ENCODE measurements at regions not wholly inside any gene's neighbourhood (a gene's known extent, or its start where the extent isn't known, plus 50 kb on each side); places are given as distances from the start of the nearest gene placed in this dataset.

- Histone ChIP-seq H3K9me3 (ENCODE audit: control insufficient read depth, insufficient read depth, low read length) (no peaks in the 10 kb centered on the region), H3K27ac (ENCODE audit: low read depth, low read length) (no peak overlapping the region), H3K27me3 (ENCODE audit: control insufficient read depth, insufficient read depth, low read length) (no peaks in the 10 kb centered on the region), H3K4me3 (ENCODE audit: low read depth, low read length) (no peak overlapping the region), H3K36me3 (ENCODE audit: control insufficient read depth, insufficient read depth, low read length) (no peaks in the 10 kb centered on the region), H3K4me1 (ENCODE audit: control insufficient read depth, insufficient read depth, low read length) (peaks cover 12% of the 10 kb centered on the region)
- 75% methylated on average over 6 of the region's 7 CpGs for WGBS (ENCODE audit: insufficient coverage)
- DNase-seq (ENCODE audit: low read depth in 4 of 6, low spot score in 6 of 6) = no peak
Measured at GRCh38 chr3:184647405-184647936, 64.4 kb downstream of the MAGEF1 start.

DNA sequence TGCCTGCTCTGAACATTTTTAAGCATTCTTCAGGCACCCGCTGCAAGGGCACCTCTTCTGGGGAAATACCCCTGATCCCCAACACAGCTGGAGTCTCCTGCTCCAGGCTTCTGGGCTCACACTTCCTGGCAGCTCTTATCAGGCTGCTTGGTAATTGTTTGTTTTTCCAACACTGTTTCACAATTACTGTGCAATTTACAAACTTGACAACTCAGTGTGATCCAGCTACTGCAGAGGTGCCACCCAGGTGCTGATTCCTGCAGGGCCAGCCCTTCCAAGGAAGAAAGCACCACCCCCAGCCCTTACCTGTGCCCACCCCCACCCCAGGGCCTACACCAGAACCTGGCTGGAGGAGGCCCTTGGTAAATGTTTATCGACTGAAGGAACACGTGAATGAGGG lies 66.5 kb downstream of the MAGEF1 start:
- H3K27me3 ChIP-seq (ENCODE audit: control insufficient read depth, insufficient read depth, low read length) = no peaks in the 10 kb centered on the region
- WGBS (ENCODE audit: insufficient coverage) = 53% methylated on average over 2 of the region's 3 CpGs
- no peaks in the 10 kb centered on the region for H3K36me3 ChIP-seq (ENCODE audit: control insufficient read depth, insufficient read depth, low read length)
- H3K4me1 ChIP-seq (ENCODE audit: control insufficient read depth, insufficient read depth, low read length) = peaks cover 13% of the 10 kb centered on the region
- no peaks in the 10 kb centered on the region for H3K9me3 ChIP-seq (ENCODE audit: control insufficient read depth, insufficient read depth, low read length)
- H3K4me3 ChIP-seq (ENCODE audit: low read depth, low read length) = no peak overlapping the region
- no peak overlapping the region for H3K27ac ChIP-seq (ENCODE audit: low read depth, low read length)
- DNase-seq (ENCODE audit: low read depth in 4 of 6, low spot score in 6 of 6) = no peak

DNA sequence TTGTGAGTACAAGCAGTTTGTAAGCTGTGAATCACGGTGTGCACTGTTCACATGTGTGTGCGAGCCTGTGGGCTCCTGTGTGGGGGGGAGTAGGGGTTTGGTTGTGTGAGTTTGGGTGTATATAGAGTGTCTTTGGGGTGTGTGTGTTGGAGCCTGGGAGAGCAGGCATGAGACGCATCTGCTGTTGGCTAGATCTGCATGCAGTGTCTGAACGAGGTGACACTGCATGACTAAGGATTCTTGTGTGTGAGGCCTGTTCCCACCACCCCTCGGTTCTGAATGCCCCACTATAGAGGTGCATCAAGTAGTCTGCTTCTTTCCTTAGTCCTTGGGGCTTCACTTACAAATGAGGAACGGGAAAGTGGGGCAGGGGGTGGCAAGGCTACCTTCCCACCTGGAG lies 68.4 kb downstream of the MAGEF1 start:
- H3K27me3 ChIP-seq (ENCODE audit: control insufficient read depth, insufficient read depth, low read length) = no peaks in the 10 kb centered on the region
- no peak for DNase-seq (ENCODE audit: low read depth in 4 of 6, low spot score in 6 of 6)
- H3K36me3 ChIP-seq (ENCODE audit: control insufficient read depth, insufficient read depth, low read length) = no peaks in the 10 kb centered on the region
- WGBS (ENCODE audit: insufficient coverage) = 77% methylated on average over 5 of the region's 6 CpGs
- H3K9me3 ChIP-seq (ENCODE audit: control insufficient read depth, insufficient read depth, low read length) = no peaks in the 10 kb centered on the region
- no peak overlapping the region for H3K4me3 ChIP-seq (ENCODE audit: low read depth, low read length)
- no peak overlapping the region for H3K27ac ChIP-seq (ENCODE audit: low read depth, low read length)
- peaks cover 19% of the 10 kb centered on the region for H3K4me1 ChIP-seq (ENCODE audit: control insufficient read depth, insufficient read depth, low read length)

DNA sequence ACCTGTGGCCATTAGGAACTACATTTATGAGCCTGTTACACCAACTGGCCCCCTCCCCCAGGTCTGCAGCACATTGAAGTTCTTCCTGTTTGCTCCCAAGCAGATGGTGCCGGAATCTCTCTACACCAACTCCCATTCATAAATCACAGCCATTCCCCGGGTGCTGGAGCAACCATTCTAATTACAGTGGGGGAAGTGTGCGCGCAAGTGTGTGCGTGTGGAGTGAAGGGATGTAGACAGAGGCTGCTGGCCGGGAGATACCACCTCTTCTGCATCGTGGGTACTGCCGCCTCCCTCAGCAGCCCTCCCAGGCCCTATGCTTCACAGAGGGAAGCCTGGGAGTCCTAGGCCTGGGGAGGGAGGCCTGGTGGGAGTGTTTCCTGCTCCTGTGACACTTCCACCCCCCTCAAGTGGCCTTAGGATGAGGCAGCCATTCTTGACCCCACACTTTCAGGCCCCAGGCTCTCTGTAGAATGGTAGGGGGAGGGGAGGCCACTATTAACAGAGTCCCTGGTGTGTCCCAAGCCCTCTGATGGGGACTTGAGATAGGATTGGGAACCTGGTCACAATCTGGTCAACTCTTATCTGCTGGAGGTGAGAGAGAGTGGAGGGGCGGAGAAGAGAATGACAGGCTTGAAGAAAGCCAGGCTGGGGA lies 69.1 kb downstream of the MAGEF1 start:
- peak in 1 of 6 donors; percentile 85 for DNase-seq (ENCODE audit: low read depth in 4 of 6, low spot score in 6 of 6)
- Histone ChIP-seq H3K4me3 (ENCODE audit: low read depth, low read length) (no peak overlapping the region), H3K27me3 (ENCODE audit: control insufficient read depth, insufficient read depth, low read length) (no peaks in the 10 kb centered on the region), H3K4me1 (ENCODE audit: control insufficient read depth, insufficient read depth, low read length) (peaks cover 18% of the 10 kb centered on the region), H3K9me3 (ENCODE audit: control insufficient read depth, insufficient read depth, low read length) (no peaks in the 10 kb centered on the region), H3K27ac (ENCODE audit: low read depth, low read length) (no peak overlapping the region), H3K36me3 (ENCODE audit: control insufficient read depth, insufficient read depth, low read length) (no peaks in the 10 kb centered on the region)
- no CpG with 5 or more reads among the region's 9 CpGs for WGBS (ENCODE audit: insufficient coverage)

- Histone ChIP-seq H3K9me3 (ENCODE audit: control insufficient read depth, insufficient read depth, low read length) (no peaks in the 10 kb centered on the region), H3K27me3 (ENCODE audit: control insufficient read depth, insufficient read depth, low read length) (no peaks in the 10 kb centered on the region), H3K4me3 (ENCODE audit: low read depth, low read length) (no peak overlapping the region), H3K36me3 (ENCODE audit: control insufficient read depth, insufficient read depth, low read length) (no peaks in the 10 kb centered on the region), H3K27ac (ENCODE audit: low read depth, low read length) (no peak overlapping the region), H3K4me1 (ENCODE audit: control insufficient read depth, insufficient read depth, low read length) (peaks cover 28% of the 10 kb centered on the region)
- DNase-seq (ENCODE audit: low read depth in 4 of 6, low spot score in 6 of 6) = no peak
- WGBS (ENCODE audit: insufficient coverage) = 100% methylated on average over 1 of the region's 8 CpGs
Measured at GRCh38 chr3:184641430-184641829, 70.4 kb downstream of the MAGEF1 start.

GRCh38 chr3:184639351-184639750 lies 72.5 kb downstream of the MAGEF1 start:
- Histone ChIP-seq H3K27me3 (ENCODE audit: control insufficient read depth, insufficient read depth, low read length) (no peaks in the 10 kb centered on the region), H3K27ac (ENCODE audit: low read depth, low read length) (no peak overlapping the region), H3K36me3 (ENCODE audit: control insufficient read depth, insufficient read depth, low read length) (no peaks in the 10 kb centered on the region), H3K4me1 (ENCODE audit: control insufficient read depth, insufficient read depth, low read length) (peaks cover 48% of the 10 kb centered on the region), H3K4me3 (ENCODE audit: low read depth, low read length) (no peak overlapping the region), H3K9me3 (ENCODE audit: control insufficient read depth, insufficient read depth, low read length) (no peaks in the 10 kb centered on the region)
- DNase-seq (ENCODE audit: low read depth in 4 of 6, low spot score in 6 of 6) = peak in 1 of 6 donors; percentile 63
- 59% methylated on average over 6 of the region's 6 CpGs for WGBS (ENCODE audit: insufficient coverage)

- Histone ChIP-seq H3K27ac (ENCODE audit: low read depth, low read length) (no peak overlapping the region), H3K4me3 (ENCODE audit: low read depth, low read length) (no peak overlapping the region), H3K4me1 (ENCODE audit: control insufficient read depth, insufficient read depth, low read length) (peaks cover 54% of the 10 kb centered on the region), H3K9me3 (ENCODE audit: control insufficient read depth, insufficient read depth, low read length) (no peaks in the 10 kb centered on the region), H3K36me3 (ENCODE audit: control insufficient read depth, insufficient read depth, low read length) (no peaks in the 10 kb centered on the region), H3K27me3 (ENCODE audit: control insufficient read depth, insufficient read depth, low read length) (no peaks in the 10 kb centered on the region)
- no CpG with 5 or more reads among the region's 2 CpGs for WGBS (ENCODE audit: insufficient coverage)
- no peak for DNase-seq (ENCODE audit: low read depth in 4 of 6, low spot score in 6 of 6)
Measured at GRCh38 chr3:184637705-184638104, 74.2 kb downstream of the MAGEF1 start.

GRCh38 chr3:184636741-184637316 lies 75.0 kb downstream of the MAGEF1 start:
- DNase-seq (ENCODE audit: low read depth in 4 of 6, low spot score in 6 of 6) = peak in 2 of 6 donors; percentile 64 to 69
- Histone ChIP-seq H3K4me1 (ENCODE audit: control insufficient read depth, insufficient read depth, low read length) (peaks cover 52% of the 10 kb centered on the region), H3K4me3 (ENCODE audit: low read depth, low read length) (no peak overlapping the region), H3K27me3 (ENCODE audit: control insufficient read depth, insufficient read depth, low read length) (no peaks in the 10 kb centered on the region), H3K9me3 (ENCODE audit: control insufficient read depth, insufficient read depth, low read length) (no peaks in the 10 kb centered on the region), H3K27ac (ENCODE audit: low read depth, low read length) (no peak overlapping the region), H3K36me3 (ENCODE audit: control insufficient read depth, insufficient read depth, low read length) (no peaks in the 10 kb centered on the region)
- 60% methylated on average over 1 of the region's 3 CpGs for WGBS (ENCODE audit: insufficient coverage)

GRCh38 chr3:184635774-184636173 lies 74.2 kb downstream of the EPHB3 start:
- no peak for DNase-seq (ENCODE audit: low read depth in 4 of 6, low spot score in 6 of 6)
- no peak overlapping the region for H3K4me3 ChIP-seq (ENCODE audit: low read depth, low read length)
- H3K27ac ChIP-seq (ENCODE audit: low read depth, low read length) = no peak overlapping the region
- H3K4me1 ChIP-seq (ENCODE audit: control insufficient read depth, insufficient read depth, low read length) = peaks cover 52% of the 10 kb centered on the region
- H3K27me3 ChIP-seq (ENCODE audit: control insufficient read depth, insufficient read depth, low read length) = no peaks in the 10 kb centered on the region
- no peaks in the 10 kb centered on the region for H3K9me3 ChIP-seq (ENCODE audit: control insufficient read depth, insufficient read depth, low read length)
- no peaks in the 10 kb centered on the region for H3K36me3 ChIP-seq (ENCODE audit: control insufficient read depth, insufficient read depth, low read length)
- 72% methylated on average over 13 of the region's 13 CpGs for WGBS (ENCODE audit: insufficient coverage)

DNA sequence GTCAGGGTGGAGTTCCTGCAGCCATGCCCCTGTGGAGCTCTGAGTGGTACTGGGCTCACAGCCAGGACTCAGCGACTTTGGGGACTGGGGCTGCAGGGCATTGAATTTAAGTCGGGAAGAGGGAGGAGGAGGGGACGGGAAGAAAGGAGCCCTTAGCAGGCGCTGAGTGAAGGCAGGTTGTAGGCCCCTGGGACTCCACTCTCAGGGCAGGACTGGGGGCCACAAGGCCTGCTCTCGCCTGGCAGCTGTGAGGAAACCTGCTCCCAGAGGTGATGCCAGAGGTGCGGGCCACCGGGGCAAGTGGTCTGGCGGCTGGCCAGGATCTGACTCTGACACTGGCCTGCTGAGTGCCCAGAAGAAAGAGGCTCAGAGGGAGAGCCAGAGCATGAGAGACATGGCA lies 73.5 kb downstream of the EPHB3 start:
- H3K27ac ChIP-seq (ENCODE audit: low read depth, low read length) = no peak overlapping the region
- H3K9me3 ChIP-seq (ENCODE audit: control insufficient read depth, insufficient read depth, low read length) = no peaks in the 10 kb centered on the region
- DNase-seq (ENCODE audit: low read depth in 4 of 6, low spot score in 6 of 6) = no peak
- WGBS (ENCODE audit: insufficient coverage) = 40% methylated on average over 8 of the region's 8 CpGs
- H3K4me3 ChIP-seq (ENCODE audit: low read depth, low read length) = no peak overlapping the region
- H3K4me1 ChIP-seq (ENCODE audit: control insufficient read depth, insufficient read depth, low read length) = peaks cover 52% of the 10 kb centered on the region
- no peaks in the 10 kb centered on the region for H3K36me3 ChIP-seq (ENCODE audit: control insufficient read depth, insufficient read depth, low read length)
- no peaks in the 10 kb centered on the region for H3K27me3 ChIP-seq (ENCODE audit: control insufficient read depth, insufficient read depth, low read length)
